Keratinocyte (primary cell): ENCODE measurements at regions not wholly inside any gene's neighbourhood (a gene's known extent, or its start where the extent isn't known, plus 50 kb on each side); places are given as distances from the start of the nearest gene placed in this dataset.

Source experiments
- CTCF ChIP-seq, 3 experiments: IDR thresholded peaks in 1 of 3; conservative IDR thresholded peaks in 1 of 3; optimal IDR thresholded peaks in 1 of 3; 2 replicates in 2 of 3; 3 replicates in 1 of 3; pipeline versions ENCODE3 to v1.5.1; 2011; ENCODE audit warnings: low read length in 3 of 3, mild to moderate bottlenecking in 3 of 3, moderate library complexity in 2 of 3, control low read depth in 1 of 3, inconsistent platforms in 1 of 3; ENCODE audit not compliant: insufficient read depth in 2 of 3; ENCODE audit errors: extremely low read depth in 1 of 3
- EZH2 ChIP-seq: IDR thresholded peaks from one replicate; pipeline ENCODE4 v1.6.1; 2012; ENCODE audit warnings: inconsistent platforms, mild to moderate bottlenecking, low read length, moderate library complexity

- no peak for TF ChIP-seq CTCF (optimal IDR thresholded peaks at IDR 0.05 in 1 of 3, IDR thresholded peaks at IDR 0.05 in 1 of 3, conservative IDR thresholded peaks at IDR 0.05 in 1 of 3; ENCODE audit: extremely low read depth in 1 of 3, insufficient read depth in 2 of 3, low read length in 3 of 3)
- no peak for TF ChIP-seq EZH2
Measured at GRCh38 chr13:18978447-18978846, 203.2 kb downstream of the TUBA3C start.
